Lower lobe of right lung (tissue), 2 donors: ENCODE measurements at regions not wholly inside any gene's neighbourhood (a gene's known extent, or its start where the extent isn't known, plus 50 kb on each side); places are given as distances from the start of the nearest gene placed in this dataset.

Experiments
- ATAC-seq, 2 donors: fragments of 200-7000 bp; cut with Tn5 transposase; one replicate each; pipeline ENCODE4 v1.9.1; 2020 to 2022; ENCODE audit warnings: mild to moderate bottlenecking in 2 of 2, moderate library complexity in 2 of 2
- DNase-seq: peaks from one replicate; pipeline ENCODE4 v3.0.0-alpha.2; 2020
- H3K27ac ChIP-seq: fragments of 200-600 bp; one replicate; pipeline ENCODE4 v1.8.0; 2022
- H3K27me3 ChIP-seq: fragments of 200-600 bp; one replicate; pipeline ENCODE4 v1.8.0; 2022; ENCODE audit warnings: low read depth
- H3K36me3 ChIP-seq: fragments of 200-600 bp; one replicate; pipeline ENCODE4 v1.8.0; 2022; ENCODE audit warnings: mild to moderate bottlenecking
- H3K4me1 ChIP-seq: fragments of 200-600 bp; one replicate; pipeline ENCODE4 v1.8.0; 2022
- H3K4me3 ChIP-seq: fragments of 200-600 bp; one replicate; pipeline ENCODE4 v1.8.0; 2022; ENCODE audit warnings: mild to moderate bottlenecking
- H3K9me3 ChIP-seq: fragments of 200-600 bp; one replicate; pipeline ENCODE4 v1.8.0; 2022
- intact Hi-C: fragments of 100-400 bp; cut with DNase I; formaldehyde crosslinking; loops from one replicate; pipeline ENCODE4 v1.11.0; 2022
- TF ChIP-seq, protein P1 (sequence below): fragments of 200-600 bp; IDR thresholded peaks from one replicate; pipeline ENCODE4 v1.8.0; 2022; ENCODE audit warnings: antibody characterized with exemption, mild to moderate bottlenecking
- donor health status: DM: no; HTN: yes; CAD: no; lungs with severe emphysema.

DNA sequence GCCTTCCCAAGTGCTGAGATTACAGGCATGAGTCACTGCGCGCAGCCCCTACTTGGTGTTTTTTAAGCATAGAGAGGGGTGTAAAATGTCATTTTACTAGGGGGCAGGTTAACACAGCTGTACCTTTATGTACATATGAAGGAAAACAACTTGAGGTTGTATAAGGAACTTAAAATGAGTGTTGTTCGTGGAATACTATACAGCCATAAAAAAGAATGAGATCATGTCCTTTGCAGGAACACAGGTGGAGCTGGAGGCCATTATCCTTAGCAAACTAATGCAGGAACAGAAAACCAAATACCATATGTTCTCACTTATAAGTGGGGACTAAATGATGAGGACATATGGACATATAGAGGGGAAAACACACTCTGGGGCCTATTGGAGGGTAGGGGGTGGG lies 256.2 kb upstream of the C2CD4B start:
- TF ChIP-seq, protein P1, sequence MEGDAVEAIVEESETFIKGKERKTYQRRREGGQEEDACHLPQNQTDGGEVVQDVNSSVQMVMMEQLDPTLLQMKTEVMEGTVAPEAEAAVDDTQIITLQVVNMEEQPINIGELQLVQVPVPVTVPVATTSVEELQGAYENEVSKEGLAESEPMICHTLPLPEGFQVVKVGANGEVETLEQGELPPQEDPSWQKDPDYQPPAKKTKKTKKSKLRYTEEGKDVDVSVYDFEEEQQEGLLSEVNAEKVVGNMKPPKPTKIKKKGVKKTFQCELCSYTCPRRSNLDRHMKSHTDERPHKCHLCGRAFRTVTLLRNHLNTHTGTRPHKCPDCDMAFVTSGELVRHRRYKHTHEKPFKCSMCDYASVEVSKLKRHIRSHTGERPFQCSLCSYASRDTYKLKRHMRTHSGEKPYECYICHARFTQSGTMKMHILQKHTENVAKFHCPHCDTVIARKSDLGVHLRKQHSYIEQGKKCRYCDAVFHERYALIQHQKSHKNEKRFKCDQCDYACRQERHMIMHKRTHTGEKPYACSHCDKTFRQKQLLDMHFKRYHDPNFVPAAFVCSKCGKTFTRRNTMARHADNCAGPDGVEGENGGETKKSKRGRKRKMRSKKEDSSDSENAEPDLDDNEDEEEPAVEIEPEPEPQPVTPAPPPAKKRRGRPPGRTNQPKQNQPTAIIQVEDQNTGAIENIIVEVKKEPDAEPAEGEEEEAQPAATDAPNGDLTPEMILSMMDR, result no peak
- intact Hi-C loops, result no loop called here
- ATAC-seq, result no peak
- H3K4me1 ChIP-seq, result no peaks in the 10 kb centered on the region
- H3K27me3 ChIP-seq, result no peaks in the 10 kb centered on the region
- no peak for DNase-seq
- no peaks in the 10 kb centered on the region for H3K9me3 ChIP-seq
- H3K27ac ChIP-seq, result no peak overlapping the region
- H3K4me3 ChIP-seq, result no peak overlapping the region
- no peaks in the 10 kb centered on the region for H3K36me3 ChIP-seq

DNA sequence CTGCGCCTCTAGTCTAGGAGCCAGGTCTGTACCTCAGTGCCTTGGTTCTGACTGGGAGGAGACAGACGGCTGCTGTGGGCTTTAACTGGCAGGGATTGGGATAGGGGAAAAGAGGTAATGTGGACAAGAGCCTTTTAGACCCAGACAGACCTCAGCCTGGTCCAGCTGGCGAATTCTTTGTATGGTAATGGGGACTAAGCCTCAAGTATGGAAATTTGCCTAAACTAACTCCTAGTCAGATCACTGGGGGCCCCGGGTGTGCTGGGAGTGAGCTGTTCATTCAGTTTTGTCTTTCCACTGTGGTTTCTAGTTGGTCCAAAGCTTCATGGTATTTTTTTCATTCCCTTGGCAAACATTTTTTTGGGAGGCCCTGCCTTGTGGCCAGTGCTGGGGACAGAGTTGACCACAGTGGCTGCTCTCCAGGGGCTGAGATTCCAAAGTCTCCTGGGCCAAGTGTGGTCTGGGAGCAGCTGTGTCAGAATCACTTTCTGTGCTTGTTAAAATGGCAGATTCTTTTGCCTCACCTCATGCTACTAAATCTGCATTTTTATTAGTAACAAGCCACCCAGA lies 261.4 kb upstream of the C2CD4B start:
- no peak for ATAC-seq
- Histone ChIP-seq H3K27me3 (no peaks in the 10 kb centered on the region), H3K36me3 (no peaks in the 10 kb centered on the region), H3K4me1 (peaks cover 3% of the 10 kb centered on the region), H3K27ac (no peak overlapping the region), H3K4me3 (no peak overlapping the region), H3K9me3 (no peaks in the 10 kb centered on the region)
- intact Hi-C loops, result no loop called here
- no peak for DNase-seq
- TF ChIP-seq, protein P1, result no peak

DNA sequence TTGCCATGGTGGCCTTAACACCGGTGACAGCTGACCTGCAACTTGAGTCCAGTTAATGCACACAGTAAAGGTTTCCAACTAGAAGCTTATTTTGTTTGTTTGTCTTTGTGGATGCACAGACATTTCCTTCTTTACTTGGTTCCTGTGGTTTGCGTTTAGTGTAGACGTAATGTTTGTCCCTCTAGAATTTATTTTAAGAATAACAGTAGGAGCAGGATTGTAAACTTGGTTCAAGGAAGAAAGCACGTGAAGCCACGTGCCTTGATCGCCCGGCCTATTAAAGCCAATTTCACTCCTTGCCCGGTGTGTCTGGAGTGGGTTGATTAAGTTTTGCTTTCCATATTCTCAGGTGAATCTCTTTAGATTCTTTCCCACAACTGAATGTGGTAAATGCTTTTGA lies 263.2 kb upstream of the C2CD4B start:
- Histone ChIP-seq H3K4me3 (no peak overlapping the region), H3K36me3 (no peaks in the 10 kb centered on the region), H3K4me1 (peaks cover 8% of the 10 kb centered on the region), H3K9me3 (no peaks in the 10 kb centered on the region), H3K27ac (no peak overlapping the region), H3K27me3 (no peaks in the 10 kb centered on the region)
- no peak for DNase-seq
- ATAC-seq, result no peak
- intact Hi-C loops, result no loop called here
- TF ChIP-seq, protein P1, result no peak

DNA sequence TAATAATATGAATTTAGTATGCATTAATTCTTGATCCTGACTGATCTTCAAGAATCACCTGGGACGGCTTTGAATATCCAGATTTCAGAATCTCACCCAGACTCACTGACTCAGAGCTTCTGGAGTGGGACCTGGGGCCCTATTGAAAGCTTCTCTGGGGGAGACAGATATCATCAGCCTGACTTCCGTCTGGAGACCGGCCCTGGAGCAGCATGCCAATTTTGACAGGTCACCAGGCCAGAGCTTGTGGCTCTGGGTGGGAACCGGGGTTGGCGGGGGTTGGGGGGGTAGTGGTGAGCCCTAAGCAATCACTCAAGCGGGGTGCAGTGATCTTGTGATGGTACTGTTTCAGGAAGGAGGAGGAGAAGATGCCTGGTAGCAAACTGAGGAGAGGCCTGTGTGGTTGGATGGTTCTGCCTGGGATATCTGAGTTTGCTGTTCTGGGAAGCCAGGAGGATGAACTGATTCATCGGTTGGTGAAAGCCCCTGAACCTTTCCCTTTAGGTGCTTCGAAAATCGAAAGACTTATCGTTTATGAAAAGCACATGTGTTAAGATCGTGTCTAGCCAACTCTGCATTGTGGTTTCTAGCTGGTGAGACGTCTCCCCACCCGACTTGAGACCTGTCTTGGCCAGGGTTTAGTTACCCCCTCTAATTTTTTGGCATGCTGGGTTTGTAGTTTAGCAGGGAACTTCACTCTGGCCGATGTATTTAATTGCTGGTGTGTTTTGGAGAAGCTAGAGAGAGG lies 263.9 kb upstream of the C2CD4B start:
- TF ChIP-seq, protein P1, result no peak
- no peak for DNase-seq
- Histone ChIP-seq H3K36me3 (no peaks in the 10 kb centered on the region), H3K27me3 (no peaks in the 10 kb centered on the region), H3K4me1 (peaks cover 8% of the 10 kb centered on the region), H3K9me3 (no peaks in the 10 kb centered on the region), H3K27ac (no peak overlapping the region), H3K4me3 (no peak overlapping the region)
- intact Hi-C loops, result no loop called here
- no peak for ATAC-seq

DNA sequence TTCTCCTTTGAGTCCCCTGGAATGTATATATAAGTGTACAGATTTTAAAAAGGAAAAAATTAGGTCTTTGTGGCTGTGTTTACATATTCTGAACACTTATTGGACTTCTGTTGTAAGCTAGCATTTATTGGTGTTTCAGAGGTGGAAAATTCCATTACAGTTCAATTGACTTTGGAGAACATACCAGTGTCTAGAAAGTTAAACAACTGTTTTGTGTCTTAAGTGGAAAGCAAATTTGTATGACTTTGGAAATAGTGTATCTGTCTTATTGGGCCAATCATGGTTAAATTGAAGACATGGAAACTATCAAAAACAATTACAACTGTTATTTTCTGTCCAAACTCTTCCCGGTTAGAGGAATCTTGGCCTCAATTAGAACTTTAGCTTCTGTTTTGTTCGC lies 265.0 kb upstream of the C2CD4B start:
- intact Hi-C loops, result no loop called here
- Histone ChIP-seq H3K27ac (no peak overlapping the region), H3K27me3 (no peaks in the 10 kb centered on the region), H3K4me3 (no peak overlapping the region), H3K36me3 (no peaks in the 10 kb centered on the region), H3K4me1 (peaks cover 8% of the 10 kb centered on the region), H3K9me3 (no peaks in the 10 kb centered on the region)
- TF ChIP-seq, protein P1, result no peak
- ATAC-seq (no peak), DNase-seq (no peak)
